Hepatocyte (in vitro differentiated cells): ENCODE measurements at regions not wholly inside any gene's neighbourhood (a gene's known extent, or its start where the extent isn't known, plus 50 kb on each side); places are given as distances from the start of the nearest gene placed in this dataset.

Experiments used
- CTCF ChIP-seq: fragments of 200-600 bp; sonication (generic); IDR thresholded peaks from 2 replicates; pipeline ENCODE4 v1.5.1; 2016; ENCODE audit warnings: antibody characterized with exemption, mild to moderate bottlenecking; ENCODE audit not compliant: poor library complexity
- EZH2 ChIP-seq: fragments of 200-600 bp; sonication (generic); IDR thresholded peaks from 2 replicates; pipeline ENCODE4 v1.6.1; 2016; ENCODE audit warnings: antibody characterized with exemption, mild to moderate bottlenecking, borderline replicate concordance

GRCh38 chr10:78700413-78700812 lies 368.4 kb upstream of the ZMIZ1 start:
- no peak for TF ChIP-seq CTCF
- no peak for TF ChIP-seq EZH2
